Endodermal cell (in vitro differentiated cells): ENCODE measurements at regions not wholly inside any gene's neighbourhood (a gene's known extent, or its start where the extent isn't known, plus 50 kb on each side); places are given as distances from the start of the nearest gene placed in this dataset.

Experiments used
- DNase-seq: peaks from one replicate; pipeline ENCODE4 v3.0.0-alpha.2; 2017
- H3K27ac ChIP-seq: 2 replicates; pipeline ENCODE4 v1.5.1; 2013; ENCODE audit warnings: mild to moderate bottlenecking, low read depth, low read length, moderate library complexity
- H3K27me3 ChIP-seq: 2 replicates; pipeline ENCODE4 v1.6.1; 2013; ENCODE audit warnings: mild to moderate bottlenecking, low read length, moderate library complexity; ENCODE audit not compliant: insufficient read depth, control insufficient read depth, poor library complexity, severe bottlenecking
- H3K36me3 ChIP-seq: 2 replicates; pipeline ENCODE4 v1.7.0; 2013; ENCODE audit warnings: mild to moderate bottlenecking, low read length, moderate library complexity; ENCODE audit not compliant: control insufficient read depth, insufficient read depth
- H3K4me1 ChIP-seq: one replicate; pipeline ENCODE4 v1.7.0; 2013; ENCODE audit warnings: low read length; ENCODE audit not compliant: control insufficient read depth, insufficient read depth
- H3K4me3 ChIP-seq: 2 replicates; pipeline ENCODE4 v1.5.1; 2013; ENCODE audit warnings: mild to moderate bottlenecking, low read length, moderate library complexity
- H3K9ac ChIP-seq: 2 replicates; pipeline ENCODE4 v1.6.1; 2013; ENCODE audit warnings: mild to moderate bottlenecking, low read length, moderate library complexity; ENCODE audit not compliant: poor library complexity, severe bottlenecking; ENCODE audit errors: extremely low read depth
- H3K9me3 ChIP-seq: 2 replicates; pipeline ENCODE4 v1.6.1; 2013; ENCODE audit warnings: mild to moderate bottlenecking, low read length, moderate library complexity; ENCODE audit not compliant: control insufficient read depth
- H3K27ac Mint-ChIP-seq: 2 replicates; pipeline ENCODE4 v1.8.0; 2020; ENCODE audit warnings: mixed read lengths
- H3K27me3 Mint-ChIP-seq: 2 replicates; pipeline ENCODE4 v1.8.0; 2021; ENCODE audit warnings: mild to moderate bottlenecking, mixed read lengths; ENCODE audit not compliant: insufficient read depth
- H3K36me3 Mint-ChIP-seq: 2 replicates; pipeline ENCODE4 v1.8.0; 2020; ENCODE audit warnings: low read depth, mixed read lengths
- H3K4me1 Mint-ChIP-seq: 2 replicates; pipeline ENCODE4 v1.8.0; 2020; ENCODE audit warnings: mixed read lengths
- H3K4me3 Mint-ChIP-seq: 2 replicates; pipeline ENCODE4 v1.8.0; 2020; ENCODE audit warnings: mild to moderate bottlenecking, moderate library complexity, mixed read lengths
- H3K9me3 Mint-ChIP-seq: 2 replicates; pipeline ENCODE4 v1.8.0; 2020; ENCODE audit warnings: mild to moderate bottlenecking, mixed read lengths
- WGBS, 2 experiments: methylation state at CpG; one replicate each; pipeline versions ENCODE4 v1.1.5 to v1.1.7; 2013; ENCODE audit warnings: missing lambda C conversion rate in 2 of 2, mixed read lengths in 1 of 2; ENCODE audit not compliant: insufficient coverage in 1 of 2, insufficient read length in 1 of 2; 5-methylcytosine and 5-hydroxymethylcytosine counted together
- TF ChIP-seq, protein P1 (sequence below): fragments of 200-600 bp; sonication (generic); conservative IDR thresholded peaks from 2 replicates; pipeline ENCODE4 v1.5.0; 2021; ENCODE audit warnings: antibody characterized with exemption, mild to moderate bottlenecking

DNA sequence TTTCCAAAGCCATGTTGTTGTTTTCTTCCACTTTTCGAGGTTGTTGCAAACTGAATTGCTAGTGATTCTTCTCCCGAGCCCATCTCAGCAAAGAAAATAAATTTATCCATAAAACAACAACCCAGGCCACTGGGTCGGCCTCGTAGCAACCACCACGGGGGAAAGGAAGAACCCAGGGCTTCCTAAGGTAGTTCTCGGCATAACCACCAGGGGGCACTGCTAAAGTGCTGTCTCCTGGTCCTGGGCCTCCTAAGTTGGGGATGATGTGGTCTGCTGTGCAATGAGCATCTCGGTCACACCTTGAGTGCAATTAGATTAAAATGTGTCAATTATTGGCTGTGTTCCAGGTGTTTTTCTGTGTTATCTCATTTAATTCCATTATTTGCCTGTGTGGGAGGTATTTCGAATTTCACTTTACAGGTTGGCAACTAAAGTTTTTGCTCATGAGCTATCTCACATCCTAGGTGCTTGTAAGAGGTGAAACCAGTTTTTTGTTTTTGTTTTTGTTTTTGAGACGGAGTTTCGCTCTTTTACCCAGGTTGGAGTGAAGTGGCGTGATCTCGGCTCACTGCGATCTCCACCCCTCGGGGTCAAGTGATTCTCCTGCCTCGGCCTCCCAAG lies 102.8 kb upstream of the DAP start:
- Mint-ChIP-seq H3K4me3 (no peak overlapping the region), H3K27me3 (peaks cover 24% of the 10 kb centered on the region), H3K4me1 (peaks cover 3% of the 10 kb centered on the region), H3K27ac (no peak overlapping the region), H3K9me3 (no peaks in the 10 kb centered on the region), H3K36me3 (no peaks in the 10 kb centered on the region)
- Histone ChIP-seq H3K27me3 (peaks cover 29% of the 10 kb centered on the region), H3K9me3 (no peaks in the 10 kb centered on the region), H3K36me3 (no peaks in the 10 kb centered on the region), H3K27ac (no peak overlapping the region), H3K4me3 (no peak overlapping the region), H3K4me1 (peaks cover 3% of the 10 kb centered on the region), H3K9ac (no peak overlapping the region)
- 74% methylated on average over 15 of the region's 15 CpGs; no CpG with 5 or more reads in 1 of the 2 experiments for WGBS, 2 experiments
- peak; percentile 93 for DNase-seq
- TF ChIP-seq, protein P1, sequence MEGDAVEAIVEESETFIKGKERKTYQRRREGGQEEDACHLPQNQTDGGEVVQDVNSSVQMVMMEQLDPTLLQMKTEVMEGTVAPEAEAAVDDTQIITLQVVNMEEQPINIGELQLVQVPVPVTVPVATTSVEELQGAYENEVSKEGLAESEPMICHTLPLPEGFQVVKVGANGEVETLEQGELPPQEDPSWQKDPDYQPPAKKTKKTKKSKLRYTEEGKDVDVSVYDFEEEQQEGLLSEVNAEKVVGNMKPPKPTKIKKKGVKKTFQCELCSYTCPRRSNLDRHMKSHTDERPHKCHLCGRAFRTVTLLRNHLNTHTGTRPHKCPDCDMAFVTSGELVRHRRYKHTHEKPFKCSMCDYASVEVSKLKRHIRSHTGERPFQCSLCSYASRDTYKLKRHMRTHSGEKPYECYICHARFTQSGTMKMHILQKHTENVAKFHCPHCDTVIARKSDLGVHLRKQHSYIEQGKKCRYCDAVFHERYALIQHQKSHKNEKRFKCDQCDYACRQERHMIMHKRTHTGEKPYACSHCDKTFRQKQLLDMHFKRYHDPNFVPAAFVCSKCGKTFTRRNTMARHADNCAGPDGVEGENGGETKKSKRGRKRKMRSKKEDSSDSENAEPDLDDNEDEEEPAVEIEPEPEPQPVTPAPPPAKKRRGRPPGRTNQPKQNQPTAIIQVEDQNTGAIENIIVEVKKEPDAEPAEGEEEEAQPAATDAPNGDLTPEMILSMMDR: peak; percentile 98

DNA sequence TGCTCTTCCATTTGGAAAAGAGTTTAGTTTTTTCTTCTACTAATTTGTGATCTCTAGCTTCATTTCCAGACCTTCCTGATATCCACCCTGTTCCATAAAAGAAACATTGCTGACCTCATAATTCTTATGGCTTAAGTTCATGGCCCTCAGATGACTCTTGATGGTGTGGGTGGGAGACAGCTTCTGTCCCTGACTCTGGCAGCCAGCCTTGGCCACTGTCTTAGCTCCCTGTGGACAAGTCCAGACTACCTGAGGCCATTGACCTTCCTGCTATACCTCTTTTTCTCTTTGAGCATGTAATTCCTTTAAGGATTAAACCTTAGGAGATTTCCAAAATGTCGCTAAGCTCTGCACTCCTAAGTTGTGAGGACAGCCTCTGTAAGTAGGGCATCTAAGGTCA lies 101.1 kb upstream of the DAP start:
- Mint-ChIP-seq H3K36me3 (no peaks in the 10 kb centered on the region), H3K9me3 (no peaks in the 10 kb centered on the region), H3K4me1 (no peaks in the 10 kb centered on the region), H3K4me3 (no peak overlapping the region), H3K27me3 (peaks cover 34% of the 10 kb centered on the region), H3K27ac (no peak overlapping the region)
- H3K27me3 ChIP-seq: peaks cover 23% of the 10 kb centered on the region
- no peak overlapping the region for H3K27ac ChIP-seq
- no peak overlapping the region for H3K9ac ChIP-seq
- DNase-seq: no peak
- WGBS, 2 experiments: 86 to 91% methylated on average over 1 of the region's 1 CpG
- no peaks in the 10 kb centered on the region for H3K36me3 ChIP-seq
- no peaks in the 10 kb centered on the region for H3K9me3 ChIP-seq
- TF ChIP-seq, protein P1: no peak
- peaks cover 5% of the 10 kb centered on the region for H3K4me1 ChIP-seq
- H3K4me3 ChIP-seq: no peak overlapping the region

DNA sequence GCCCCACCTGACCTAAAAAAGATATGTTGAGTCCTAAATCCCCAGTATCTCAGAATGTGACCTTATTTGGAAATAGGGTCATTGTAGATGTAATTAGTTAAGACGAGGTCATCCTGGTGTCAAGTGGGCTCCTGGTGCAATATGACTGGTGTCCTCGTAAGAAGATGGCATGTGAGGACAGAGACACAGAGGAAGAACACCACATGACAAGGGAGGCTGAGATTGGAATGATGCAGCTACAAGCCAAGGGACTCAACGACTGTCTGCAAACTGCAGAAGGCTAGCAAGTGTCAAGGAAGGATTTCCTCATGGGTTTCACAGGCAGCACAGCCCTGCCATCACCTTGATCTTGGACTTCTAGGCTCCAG lies 100.4 kb upstream of the DAP start:
- H3K36me3 ChIP-seq: no peaks in the 10 kb centered on the region
- peaks cover 18% of the 10 kb centered on the region for H3K27me3 ChIP-seq
- Mint-ChIP-seq H3K27ac (no peak overlapping the region), H3K9me3 (no peaks in the 10 kb centered on the region), H3K36me3 (no peaks in the 10 kb centered on the region), H3K27me3 (peaks cover 35% of the 10 kb centered on the region), H3K4me3 (no peak overlapping the region), H3K4me1 (peaks cover 6% of the 10 kb centered on the region)
- TF ChIP-seq, protein P1: no peak
- H3K4me1 ChIP-seq: peaks cover 8% of the 10 kb centered on the region
- H3K9me3 ChIP-seq: no peaks in the 10 kb centered on the region
- DNase-seq: no peak
- H3K9ac ChIP-seq: no peak overlapping the region
- H3K4me3 ChIP-seq: no peak overlapping the region
- H3K27ac ChIP-seq: no peak overlapping the region
- WGBS, 2 experiments: 90 to 96% methylated on average over 3 of the region's 3 CpGs
